ENCODE measurements at regions not wholly inside any gene's neighbourhood (a gene's known extent, or its start where the extent isn't known, plus 50 kb on each side); places are given as distances from the start of the nearest gene placed in this dataset.

DNA sequence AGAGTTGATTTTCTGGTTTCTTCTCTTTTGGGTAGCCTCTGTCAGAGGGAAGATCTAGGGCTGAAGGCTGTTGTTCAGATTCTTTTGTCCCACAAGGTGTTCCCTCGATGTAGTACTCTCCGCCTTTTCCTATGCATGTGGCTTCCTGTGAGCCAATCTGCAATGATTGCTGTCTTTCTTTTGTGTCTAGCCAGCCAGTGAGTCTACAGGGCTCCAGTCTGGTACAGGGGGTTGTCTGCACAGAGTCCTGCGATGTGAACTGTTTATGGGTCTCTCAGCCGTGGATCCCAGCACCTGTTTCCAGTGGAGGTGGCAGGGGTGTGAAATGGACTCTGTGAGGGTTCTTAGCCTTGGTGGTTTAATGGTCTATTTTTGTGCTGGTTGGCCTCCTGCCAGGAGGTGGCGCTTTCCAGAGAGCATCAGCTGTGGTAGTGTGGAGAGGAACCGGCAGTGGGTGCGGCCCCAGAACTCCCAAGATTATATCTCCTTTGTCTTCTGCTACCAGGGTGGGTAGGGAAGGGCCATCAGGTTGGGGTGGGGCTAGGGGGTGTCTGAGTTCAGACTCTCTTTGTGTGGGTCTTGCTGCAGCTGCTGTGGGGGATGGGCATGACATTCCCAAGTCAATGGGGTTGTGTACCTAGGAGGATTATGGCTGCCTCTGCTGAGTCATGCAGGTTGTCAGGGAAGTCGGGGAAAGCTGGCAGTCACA lies 81.3 kb upstream of the C21orf91 start:
- no peak for DNase-seq (ENCODE audit: low read depth)

DNA sequence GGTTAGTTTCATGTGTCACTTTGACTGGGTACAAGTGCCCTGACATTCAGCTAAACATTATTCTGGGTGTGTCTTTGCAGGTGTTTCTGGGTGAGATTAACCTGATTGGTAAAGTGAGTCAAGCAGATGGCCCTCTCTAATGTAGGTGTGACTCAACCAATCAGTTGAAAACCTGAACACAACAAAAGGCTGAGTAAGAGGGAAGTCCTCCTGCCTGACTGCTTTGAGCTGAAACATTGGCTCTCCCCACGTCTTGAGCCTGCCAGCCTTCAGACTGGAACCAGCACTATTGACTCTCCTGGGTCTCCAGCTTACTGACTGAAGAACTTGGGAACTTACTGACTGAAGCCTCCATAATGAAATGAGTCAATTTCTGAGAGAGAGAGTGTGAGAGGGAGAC lies 70.0 kb upstream of the C21orf91 start:
- DNase-seq (ENCODE audit: low read depth), result no peak

DNA sequence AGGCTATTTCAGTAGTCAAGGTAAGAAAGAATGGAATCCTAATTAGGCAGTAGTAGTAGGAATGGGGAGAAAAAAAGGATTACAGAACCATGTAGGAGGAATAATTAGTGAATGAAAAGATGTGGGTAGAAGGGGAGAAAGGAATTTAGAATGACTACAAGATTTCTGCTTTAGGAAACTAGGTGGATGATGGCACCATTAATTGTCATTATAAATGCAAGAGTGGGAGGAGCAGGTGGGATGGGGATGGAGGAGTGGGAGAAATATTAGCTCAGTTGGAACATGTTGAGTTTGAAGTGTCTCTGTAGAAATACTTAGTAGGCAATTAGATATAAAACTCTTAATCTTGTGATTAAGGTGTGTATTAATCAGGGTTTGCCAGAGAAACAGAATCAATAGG lies 50.0 kb upstream of the C21orf91 start:
- no peak for DNase-seq (ENCODE audit: low read depth)

All from iris pigment epithelial cell (primary cell).